GM10248 (cell line): ENCODE measurements at regions not wholly inside any gene's neighbourhood (a gene's known extent, or its start where the extent isn't known, plus 50 kb on each side); places are given as distances from the start of the nearest gene placed in this dataset.

Experiments
- CTCF ChIA-PET: fragments of 300-600 bp; sonication (Branson Sonifier 250); formaldehyde crosslinking; extraction: SDS; loops from one replicate; lab custom pipeline; 2021; ENCODE audit warnings: antibody characterized with exemption; lab: Yijun Ruan, JAX
- POLR2A ChIA-PET: fragments of 350-650 bp; sonication (Branson Sonifier 250); formaldehyde crosslinking; extraction: SDS; loops from one replicate; lab custom pipeline; 2020; ENCODE audit warnings: antibody characterized with exemption; lab: Yijun Ruan, JAX
- DNase-seq: peaks from one replicate; pipeline ENCODE4 v3.0.0; 2012; ENCODE audit errors: extremely low spot score
- TF ChIP-seq, protein P1 (sequence below): IDR thresholded peaks from 2 replicates; pipeline ENCODE4 v1.5.1; 2012; ENCODE audit warnings: mild to moderate bottlenecking, low read depth; ENCODE audit errors: extremely low read depth, missing control alignments, control extremely low read depth

DNA sequence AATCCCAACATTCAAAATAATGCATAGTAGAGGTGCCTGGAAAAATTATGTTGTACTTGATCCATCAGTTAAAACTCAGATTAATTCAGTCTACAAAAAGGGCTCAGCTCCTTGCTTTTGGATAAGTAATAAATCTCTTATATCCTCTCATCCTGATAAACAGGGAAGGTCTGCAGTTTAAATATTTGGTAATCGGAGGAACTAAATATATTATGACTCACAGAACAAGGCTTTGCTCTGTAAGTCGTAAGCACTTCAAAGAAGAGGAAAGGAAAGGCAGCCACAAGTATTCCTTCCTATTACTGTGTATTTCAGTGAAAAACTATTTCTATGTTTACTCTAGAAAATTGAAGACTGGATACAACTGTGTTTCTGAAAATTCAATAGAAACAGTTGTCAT lies 757.9 kb downstream of the CDY2B start:
- TF ChIP-seq, protein P1, sequence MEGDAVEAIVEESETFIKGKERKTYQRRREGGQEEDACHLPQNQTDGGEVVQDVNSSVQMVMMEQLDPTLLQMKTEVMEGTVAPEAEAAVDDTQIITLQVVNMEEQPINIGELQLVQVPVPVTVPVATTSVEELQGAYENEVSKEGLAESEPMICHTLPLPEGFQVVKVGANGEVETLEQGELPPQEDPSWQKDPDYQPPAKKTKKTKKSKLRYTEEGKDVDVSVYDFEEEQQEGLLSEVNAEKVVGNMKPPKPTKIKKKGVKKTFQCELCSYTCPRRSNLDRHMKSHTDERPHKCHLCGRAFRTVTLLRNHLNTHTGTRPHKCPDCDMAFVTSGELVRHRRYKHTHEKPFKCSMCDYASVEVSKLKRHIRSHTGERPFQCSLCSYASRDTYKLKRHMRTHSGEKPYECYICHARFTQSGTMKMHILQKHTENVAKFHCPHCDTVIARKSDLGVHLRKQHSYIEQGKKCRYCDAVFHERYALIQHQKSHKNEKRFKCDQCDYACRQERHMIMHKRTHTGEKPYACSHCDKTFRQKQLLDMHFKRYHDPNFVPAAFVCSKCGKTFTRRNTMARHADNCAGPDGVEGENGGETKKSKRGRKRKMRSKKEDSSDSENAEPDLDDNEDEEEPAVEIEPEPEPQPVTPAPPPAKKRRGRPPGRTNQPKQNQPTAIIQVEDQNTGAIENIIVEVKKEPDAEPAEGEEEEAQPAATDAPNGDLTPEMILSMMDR = no peak
- DNase-seq = no peak
- ChIA-PET POLR2A (no interaction called here), CTCF (no interaction called here)

DNA sequence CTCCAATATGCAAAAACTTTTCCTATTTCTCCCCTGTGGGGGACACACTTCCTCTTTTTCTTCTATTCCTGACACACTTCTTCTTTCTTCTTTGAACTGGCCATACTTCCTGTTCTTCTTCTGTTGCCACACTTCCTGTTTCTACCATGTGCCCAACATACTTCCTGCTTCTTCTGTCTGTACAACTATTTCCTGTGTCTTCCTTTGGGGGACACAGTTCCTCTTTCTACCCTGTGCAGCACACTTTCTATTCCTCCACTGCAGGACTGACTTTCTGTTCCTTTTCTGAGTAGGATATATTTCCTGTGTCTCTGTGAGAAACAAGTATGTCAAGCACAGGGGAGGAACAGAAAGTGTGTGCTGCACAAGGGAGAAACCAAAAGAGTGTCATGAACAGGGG lies 794.7 kb downstream of the CDY2B start:
- CTCF ChIA-PET = no interaction called here
- TF ChIP-seq, protein P1 = no peak
- POLR2A ChIA-PET = no interaction called here
- DNase-seq = no peak

DNA sequence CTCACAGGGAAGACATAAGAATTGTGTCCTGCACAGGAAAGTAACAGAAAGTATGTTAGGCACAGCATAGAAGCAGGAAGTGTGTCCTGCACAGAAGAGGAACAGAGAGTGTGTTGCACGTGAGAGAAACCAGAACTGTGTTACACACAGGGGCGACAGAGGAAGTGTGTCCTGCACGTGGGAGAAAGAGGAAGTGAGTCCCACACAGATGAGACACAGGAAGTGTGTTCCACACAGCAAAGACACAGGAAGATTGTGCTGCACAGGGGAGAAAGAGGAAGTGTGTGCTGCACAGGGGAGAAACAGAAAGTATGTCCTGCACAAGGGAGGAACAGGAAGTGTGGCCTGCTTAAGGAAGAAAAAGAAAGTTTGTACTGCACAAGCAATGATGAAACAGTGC lies 800.1 kb downstream of the CDY2B start:
- no peak for DNase-seq
- ChIA-PET POLR2A (no interaction called here), CTCF (no interaction called here)
- TF ChIP-seq, protein P1 = no peak

DNA sequence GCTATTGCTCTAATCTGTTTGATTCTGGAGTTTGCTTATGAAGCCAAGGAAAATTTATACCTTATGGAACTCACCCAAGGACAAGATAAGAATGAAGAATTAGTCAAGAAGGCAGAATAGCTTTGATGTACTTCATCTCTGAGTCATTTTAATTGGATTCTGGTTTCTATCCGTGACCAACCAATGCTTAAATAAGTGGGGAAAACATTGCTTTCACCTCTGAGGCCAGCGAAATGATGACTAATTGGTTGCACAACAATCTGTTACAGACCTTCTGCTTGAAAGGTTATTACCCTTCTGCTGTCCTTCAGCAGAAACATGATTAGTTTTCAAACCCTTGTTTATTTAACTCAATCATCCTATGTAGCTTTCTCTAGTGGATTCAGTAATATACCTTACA lies 812.7 kb downstream of the CDY2B start:
- no peak for DNase-seq
- TF ChIP-seq, protein P1 = no peak
- ChIA-PET POLR2A (no interaction called here), CTCF (no interaction called here)

DNA sequence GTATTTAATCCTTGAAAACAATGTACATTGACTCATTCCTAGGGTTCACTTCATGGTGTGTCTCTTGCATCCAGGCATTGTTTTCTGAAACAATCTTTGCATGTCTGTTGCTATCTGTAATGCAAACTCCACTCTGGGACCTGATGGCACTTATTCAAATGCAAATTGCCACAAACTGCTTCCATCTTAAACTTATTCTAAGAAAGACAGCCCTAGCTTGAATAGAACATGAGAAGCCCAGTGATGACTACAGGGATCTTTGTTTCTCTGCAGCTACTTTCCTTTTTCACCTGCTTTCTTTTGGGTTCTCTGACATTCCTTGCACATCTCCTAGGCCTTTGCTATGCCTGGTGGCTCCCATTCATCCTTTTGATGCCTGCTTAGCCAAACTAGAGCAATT lies 827.0 kb downstream of the CDY2B start:
- ChIA-PET POLR2A (no interaction called here), CTCF (no interaction called here)
- DNase-seq = no peak
- TF ChIP-seq, protein P1 = no peak

DNA sequence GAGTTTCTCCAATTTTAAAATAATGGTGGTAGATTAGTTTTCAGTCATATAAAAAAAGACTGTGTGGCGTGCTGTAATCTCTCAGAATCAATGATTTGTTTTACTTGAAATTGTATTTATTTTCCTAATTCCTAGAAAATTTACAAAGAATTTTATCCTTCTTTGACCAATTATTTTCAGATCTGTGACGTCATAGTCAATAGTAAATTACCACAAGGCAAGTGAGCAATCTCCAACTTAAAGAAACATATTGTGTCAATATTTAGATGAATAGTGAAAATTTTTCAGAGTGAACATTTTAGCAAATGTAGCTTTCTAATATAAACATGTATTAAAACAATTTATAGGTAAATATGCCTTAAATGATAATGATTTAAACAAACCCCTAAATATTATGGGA lies 829.6 kb downstream of the CDY2B start:
- ChIA-PET CTCF (no interaction called here), POLR2A (no interaction called here)
- no peak for DNase-seq
- TF ChIP-seq, protein P1 = no peak

DNA sequence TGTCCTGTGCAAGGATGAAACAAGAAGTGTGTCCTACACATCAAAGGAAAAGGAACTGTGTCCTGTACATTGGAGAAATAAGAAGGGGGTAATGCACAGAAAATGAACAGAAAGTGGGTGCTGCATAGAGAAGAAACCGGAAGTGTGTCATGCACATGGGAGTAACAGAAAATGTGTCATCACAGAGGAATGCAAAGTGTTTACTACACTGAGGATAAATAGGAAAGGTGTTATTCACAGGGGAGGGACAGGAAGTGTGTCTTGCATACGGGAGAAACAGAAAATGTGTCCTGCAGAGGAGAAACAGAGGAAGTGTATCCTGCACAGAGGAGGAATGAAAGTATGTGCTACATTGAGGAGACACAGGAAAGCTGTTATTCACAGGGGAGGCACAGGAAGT lies 834.9 kb downstream of the CDY2B start:
- TF ChIP-seq, protein P1 = no peak

More for the DNA sequence above, 834.9 kb downstream of the CDY2B start:
- ChIA-PET POLR2A (no interaction called here), CTCF (no interaction called here)
- no peak for DNase-seq
